ENCODE measurements at regions not wholly inside any gene's neighbourhood (a gene's known extent, or its start where the extent isn't known, plus 50 kb on each side); places are given as distances from the start of the nearest gene placed in this dataset.

- Histone ChIP-seq H4K20me1 (replicated peaks in 1 of 2; ENCODE audit: control insufficient read depth in 1 of 2, insufficient read depth in 2 of 2, low read length in 2 of 2) (no peaks in the 10 kb centered on the region), H3K23me2 (ENCODE audit: low read depth, low read length) (no peaks in the 10 kb centered on the region), H3K36me3 (ENCODE audit: control insufficient read depth in 2 of 4, insufficient read depth in 4 of 4, low read length in 3 of 4) (no peaks in the 10 kb centered on the region), H3K27ac (ENCODE audit: low read depth, low read length) (no peak overlapping the region), H3K4me1 (replicated peaks in 1 of 4; ENCODE audit: control insufficient read depth in 3 of 4, insufficient read depth in 4 of 4, low read length in 3 of 4) (peaks cover 0 to 7% (median 2%) of the 10 kb centered on the region in 4 experiments; a peak in 3 of 7 replicates), H2BK120ac (replicated peaks; ENCODE audit: low read depth, low read length) (no peak overlapping the region), H3K27me3 (replicated peaks in 1 of 4; ENCODE audit: control insufficient read depth in 3 of 4, extremely low read depth in 1 of 4, insufficient read depth in 3 of 4, low read length in 3 of 4) (no peaks in the 10 kb centered on the region), H4K91ac (replicated peaks; ENCODE audit: insufficient read length, low read length) (no peak overlapping the region), H3K4ac (replicated peaks; ENCODE audit: insufficient read length, low read depth, low read length) (no peak overlapping the region), H3K79me1 (ENCODE audit: low read depth, low read length) (no peaks in the 10 kb centered on the region), H2BK12ac (ENCODE audit: low read depth, low read length) (no peak overlapping the region), H3K9ac (replicated peaks in 1 of 4; ENCODE audit: extremely low read depth in 1 of 4, low read depth in 3 of 4, low read length in 3 of 4) (no peak overlapping the region), H3K23ac (ENCODE audit: insufficient read length) (no peak overlapping the region), H3K9me3 (ENCODE audit: insufficient read depth in 2 of 2, low read depth in 1 of 2, low read length in 1 of 2) (no peaks in the 10 kb centered on the region), H2BK20ac (ENCODE audit: low read length) (no peak overlapping the region), H3K56ac (replicated peaks; ENCODE audit: insufficient read length, low read depth, low read length) (no peak overlapping the region), H2AFZ (ENCODE audit: low read length) (no peak overlapping the region), H4K8ac (ENCODE audit: extremely low read depth, insufficient read depth, low read length) (no peak overlapping the region), H4K5ac (ENCODE audit: insufficient read length, low read depth, low read length) (no peak overlapping the region), H3K79me2 (ENCODE audit: control insufficient read depth in 1 of 2, insufficient read depth in 2 of 2, low read length in 2 of 2) (no peaks in the 10 kb centered on the region), H3K14ac (ENCODE audit: insufficient read length) (no peak overlapping the region), H2BK5ac (ENCODE audit: low read depth, low read length) (no peak overlapping the region), H3K4me2 (ENCODE audit: insufficient read depth in 1 of 2, low read depth in 2 of 2, low read length in 2 of 2) (no peak overlapping the region), H2AK5ac (ENCODE audit: low read depth, low read length) (no peak overlapping the region), H3K18ac (ENCODE audit: extremely low read depth, low read length) (no peak overlapping the region), H3K4me3 (ENCODE audit: extremely low read depth in 1 of 4, insufficient read depth in 2 of 4, low read depth in 3 of 4, low read length in 4 of 4) (no peak overlapping the region), H2BK15ac (ENCODE audit: low read length) (no peak overlapping the region)
- ChIA-PET POLR2A (ENCODE audit: partially characterized antibody) (no interaction called here), CTCF (ENCODE audit: partially characterized antibody) (interaction anchor here (0.6 kb wide), 1 partner anchor 435 kb away, joined by 3 read pairs; no protein-coding TSS in a partner anchor)
- TF ChIP-seq RFX5 (IDR thresholded peaks at IDR 0.05; ENCODE audit: borderline replicate concordance, low read depth, low read length) (no peak), TBP (IDR thresholded peaks at IDR 0.05; ENCODE audit: low read depth, low read length) (no peak), RAD21 (IDR thresholded peaks at IDR 0.05 in 1 of 2, conservative IDR thresholded peaks at IDR 0.05 in 1 of 2; ENCODE audit: low read depth in 2 of 2, low read length in 2 of 2) (no peak), RXRA (IDR thresholded peaks at IDR 0.05; ENCODE audit: insufficient read depth, low read depth, low read length) (no peak), SP4 (IDR thresholded peaks at IDR 0.05; ENCODE audit: low read length) (no peak), CTBP2 (IDR thresholded peaks at IDR 0.05; ENCODE audit: borderline replicate concordance, insufficient read depth, insufficient read length, low read length) (no peak), RBBP5 (IDR thresholded peaks at IDR 0.05; ENCODE audit: borderline replicate concordance, low read depth, low read length) (no peak), JUN (IDR thresholded peaks at IDR 0.05; ENCODE audit: low read depth, low read length) (no peak), EP300 (IDR thresholded peaks at IDR 0.05; ENCODE audit: borderline replicate concordance in 1 of 2, low read depth in 2 of 2, low read length in 2 of 2) (no peak), CHD1 (IDR thresholded peaks at IDR 0.05; ENCODE audit: low read depth, low read length) (no peak)
- no peak for DNase-seq (ENCODE audit: low read depth in 1 of 2, low spot score in 2 of 2)
- FAIRE-seq = no peak
- 81% methylated on average over 4 of the region's 4 CpGs; no CpG with 5 or more reads in 1 of the 2 experiments for WGBS, 2 experiments (ENCODE audit: extremely low coverage in 1 of 2, insufficient coverage in 1 of 2, insufficient read length in 1 of 2, insufficient replicate concordance in 2 of 2, low coverage in 1 of 2, low lambda C conversion rate in 2 of 2, missing lambda C conversion rate in 1 of 2)
These were observed 195.7 kb downstream of the ALDH8A1 start for GRCh38 chr6:134754013-134754690.
